Fibroblast of skin of right biceps (primary cell): ENCODE measurements at regions not wholly inside any gene's neighbourhood (a gene's known extent, or its start where the extent isn't known, plus 50 kb on each side); places are given as distances from the start of the nearest gene placed in this dataset.

Experiments used
- DNase-seq: peaks from one replicate; pipeline ENCODE4 v3.0.0-alpha.2; 2013

DNA sequence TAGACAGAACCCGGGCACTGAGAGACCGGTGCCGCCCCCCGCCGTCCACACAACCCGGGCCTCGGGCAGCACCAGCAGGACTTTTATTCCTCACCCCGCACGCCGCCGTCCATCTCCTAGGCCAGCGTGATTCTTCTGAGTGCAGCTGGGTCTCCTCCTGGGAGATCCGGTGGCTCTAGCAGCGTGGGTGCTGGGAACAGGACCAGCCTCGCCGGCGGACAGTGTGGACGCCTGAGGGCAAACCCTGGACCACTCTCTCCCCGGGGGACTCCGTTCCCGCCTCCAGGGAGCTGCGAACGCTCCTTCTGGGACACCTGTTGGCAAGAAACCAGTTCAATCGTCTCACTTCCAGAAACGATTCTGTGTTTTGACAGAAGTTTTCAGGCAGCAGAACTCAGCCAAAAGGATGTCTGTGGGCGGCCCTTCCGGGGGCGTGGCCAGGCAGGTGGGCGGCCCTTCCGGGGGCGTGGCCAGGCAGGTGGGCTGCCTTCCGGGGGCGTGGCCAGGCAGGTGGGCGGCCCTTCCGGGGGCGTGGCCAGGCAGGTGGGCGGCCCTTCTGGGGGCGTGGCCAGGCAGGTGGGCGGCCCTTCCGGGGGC is 130.7 kb downstream of the DLL1 start:
- DNase-seq, result no peak

DNA sequence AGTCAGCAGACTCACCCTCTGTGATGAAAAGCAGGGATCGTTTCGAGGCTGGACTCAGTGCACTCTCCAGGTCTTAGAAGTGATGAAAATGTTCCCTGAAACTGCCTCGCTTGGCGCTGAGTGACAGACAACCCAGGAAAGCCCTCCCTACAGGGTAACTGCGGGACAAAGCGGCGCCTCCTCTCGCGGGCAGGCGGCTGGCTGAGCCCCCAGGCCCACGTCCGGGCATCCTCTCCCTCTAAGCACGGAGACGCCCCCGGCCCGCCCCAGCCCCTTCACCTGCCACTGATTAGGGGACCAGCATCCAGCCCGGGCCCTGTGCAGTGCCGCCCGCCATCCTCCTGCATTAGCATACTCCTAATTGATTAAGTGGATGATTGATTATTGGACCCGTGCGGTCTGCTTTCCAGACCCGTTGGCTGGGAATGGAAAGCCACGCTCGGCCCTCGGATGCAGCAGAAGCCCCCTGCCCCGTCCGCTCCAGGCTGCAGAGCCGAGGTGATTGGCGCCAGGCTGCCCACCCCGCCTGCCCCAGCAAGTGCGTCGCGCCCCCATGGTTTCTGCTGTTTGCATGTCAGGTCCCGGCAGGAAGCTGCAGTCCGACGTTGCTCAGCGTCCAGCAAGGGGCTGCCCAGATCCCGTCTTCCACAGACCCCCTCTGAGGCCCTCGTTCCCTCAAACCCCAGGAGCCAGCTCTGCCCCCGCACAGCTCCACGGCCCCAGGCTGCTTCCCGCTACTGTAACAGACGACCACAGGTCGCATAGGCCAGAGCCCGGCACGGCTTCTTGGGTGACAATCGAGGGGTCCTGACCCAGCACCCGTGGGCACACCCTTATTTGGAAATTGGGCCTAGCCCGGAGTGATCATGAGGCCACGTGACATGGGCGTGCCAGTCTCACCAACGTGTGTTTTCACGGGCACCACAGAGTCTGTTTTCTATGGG is 131.6 kb downstream of the DLL1 start:
- DNase-seq, result no peak

DNA sequence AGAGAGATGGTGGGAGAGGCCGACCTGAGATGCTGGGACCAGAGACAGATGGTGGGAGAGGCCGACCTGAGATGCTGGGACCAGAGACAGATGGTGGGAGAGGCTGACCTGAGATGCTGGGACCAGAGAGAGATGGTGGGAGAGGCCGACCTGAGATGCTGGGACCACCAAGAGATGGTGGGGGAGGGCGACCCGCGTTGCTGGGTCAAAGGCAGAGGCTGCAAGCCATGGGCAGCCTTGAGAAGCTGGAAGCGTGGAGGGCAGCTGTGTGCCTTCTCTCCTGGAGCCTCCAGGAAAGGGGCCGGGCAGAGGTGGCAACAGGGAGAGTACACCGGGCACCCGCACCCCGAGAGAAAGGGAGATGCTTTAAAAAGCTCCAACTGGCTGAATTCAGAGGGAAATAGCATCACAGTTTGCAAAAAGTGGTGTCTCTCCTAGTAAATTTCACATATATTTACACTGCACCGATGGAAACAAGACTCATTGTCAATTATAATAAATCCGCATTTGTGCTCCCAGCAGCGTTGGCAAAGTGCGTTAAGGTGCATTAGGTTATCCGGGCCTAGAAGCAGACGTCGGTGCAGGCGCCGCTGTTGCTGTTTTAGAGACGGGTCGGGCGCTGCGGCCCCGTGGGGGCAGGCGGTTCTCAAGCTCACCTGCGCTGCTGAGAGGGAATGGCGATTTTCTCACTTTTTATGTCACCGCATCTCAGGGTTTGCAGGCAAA is 132.4 kb downstream of the DLL1 start:
- no peak for DNase-seq

GRCh38 chr6:170157567-170158218 is 133.2 kb downstream of the DLL1 start:
- DNase-seq, result no peak

GRCh38 chr6:170156448-170157375 is 134.2 kb downstream of the DLL1 start:
- no peak for DNase-seq

GRCh38 chr6:170155464-170156196 is 135.2 kb downstream of the DLL1 start:
- DNase-seq, result no peak

- DNase-seq, result no peak
Measured at GRCh38 chr6:170153436-170154319, 137.2 kb downstream of the DLL1 start.

GRCh38 chr6:170152989-170153388 is 137.9 kb downstream of the DLL1 start:
- peak; percentile 14 for DNase-seq

- no peak for DNase-seq
Measured at GRCh38 chr6:170152124-170152926, 138.6 kb downstream of the DLL1 start.

GRCh38 chr6:170151804-170152123 is 139.1 kb downstream of the DLL1 start:
- DNase-seq, result no peak

DNA sequence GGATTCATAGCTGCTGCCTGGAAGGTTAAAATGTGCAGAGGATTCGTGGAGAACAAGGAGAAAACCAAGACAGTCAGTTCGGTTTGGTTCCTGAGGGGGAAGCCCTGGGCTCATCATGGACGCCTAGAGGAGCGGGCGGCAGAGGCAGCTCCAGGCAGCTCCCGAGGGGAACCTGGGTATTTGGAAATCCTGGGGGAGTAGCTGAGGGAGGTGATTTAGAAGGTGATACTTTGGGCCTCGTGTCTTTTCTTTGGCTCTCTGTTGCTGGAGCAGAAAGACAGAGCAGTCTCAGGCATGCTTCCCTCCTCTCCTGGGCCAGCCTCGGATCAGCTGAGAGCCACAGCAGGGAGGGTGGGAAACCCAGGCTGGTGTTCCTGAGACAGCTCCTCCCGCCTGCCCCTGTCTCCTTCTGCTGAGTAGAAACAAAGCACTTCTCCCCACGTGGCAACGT is 139.5 kb downstream of the DLL1 start:
- DNase-seq, result no peak

- no peak for DNase-seq
Measured at GRCh38 chr6:170150590-170150945, 140.3 kb downstream of the DLL1 start.

- DNase-seq, result no peak
Measured at GRCh38 chr6:170149681-170150589, 140.9 kb downstream of the DLL1 start.

DNA sequence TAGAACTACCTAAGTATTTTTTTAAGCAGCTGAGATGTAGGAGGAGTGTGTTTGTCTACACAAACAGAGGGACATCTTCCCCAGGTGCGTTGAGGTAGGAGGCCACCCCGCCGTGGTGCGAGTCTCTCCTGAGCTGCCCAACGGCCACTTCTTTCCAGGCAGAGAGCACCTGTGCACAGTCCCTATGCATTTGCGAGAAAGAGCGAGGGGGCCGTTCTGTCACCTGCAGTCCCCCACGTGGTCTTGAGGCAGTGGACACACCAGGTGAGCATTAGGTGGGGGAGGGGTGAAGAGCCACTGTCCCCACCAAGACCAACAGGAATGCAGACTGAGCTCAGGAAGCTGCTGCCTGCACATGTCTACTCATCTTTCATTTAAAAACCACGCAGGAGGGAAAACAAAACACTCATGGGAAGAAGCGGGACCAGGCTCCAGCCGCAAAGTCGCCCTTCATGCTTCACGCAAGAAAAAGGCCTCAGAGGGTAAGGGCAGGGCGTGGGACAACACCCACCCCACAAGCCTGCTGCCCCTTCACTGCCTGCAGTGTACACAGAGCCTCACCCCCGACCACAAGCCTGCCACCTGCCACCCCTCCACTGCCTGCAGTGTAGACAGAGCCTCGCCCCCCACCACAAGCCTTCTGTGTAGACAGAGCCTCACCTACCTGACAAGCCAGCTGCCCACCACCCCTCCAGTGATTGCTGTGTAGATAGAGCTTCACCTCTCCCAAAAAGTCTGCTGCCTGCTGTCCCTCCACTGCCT is 142.0 kb downstream of the DLL1 start:
- DNase-seq, result no peak

DNA sequence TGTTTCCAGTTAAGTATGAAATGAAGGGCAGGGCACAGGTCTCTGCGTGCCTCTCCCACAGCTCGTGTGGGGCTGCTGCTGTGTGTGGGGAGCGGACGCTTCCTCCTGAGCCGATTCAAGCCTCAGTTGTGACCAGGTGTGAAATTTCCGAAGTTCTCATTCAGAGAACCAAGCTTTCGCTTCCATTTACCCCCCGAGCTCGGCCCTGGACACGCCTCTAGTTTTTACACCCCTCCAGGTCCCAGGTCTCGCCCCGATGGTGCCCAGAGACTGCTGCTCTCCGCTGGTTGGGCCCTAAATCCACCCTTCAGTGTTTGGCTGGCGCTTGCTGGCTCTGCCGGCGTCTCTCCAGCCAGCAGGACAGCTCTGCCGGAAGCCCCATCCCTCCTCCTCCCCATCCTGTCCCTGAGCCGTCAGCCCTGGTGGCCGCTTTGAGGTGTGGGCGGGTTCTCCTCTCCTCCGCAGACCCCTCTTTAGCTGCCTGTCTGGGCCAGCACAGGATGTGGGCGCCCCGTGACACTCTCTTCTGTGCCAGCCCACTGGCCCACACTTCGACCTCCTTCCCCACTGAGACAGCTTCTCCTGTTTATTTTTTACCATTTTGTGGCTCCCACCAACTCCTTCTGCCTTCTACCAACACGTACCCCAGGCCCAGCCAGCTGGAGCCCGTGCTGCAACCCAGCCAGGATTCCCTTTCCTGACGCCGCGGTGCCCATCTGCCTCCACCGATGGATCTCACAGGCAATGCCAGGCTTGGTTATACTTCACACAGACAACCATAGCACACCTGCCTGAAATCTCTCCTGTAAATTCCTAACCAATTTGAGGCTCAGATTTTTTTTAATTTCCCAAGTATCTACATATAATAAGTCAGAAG is 142.8 kb downstream of the DLL1 start:
- DNase-seq, result no peak

DNA sequence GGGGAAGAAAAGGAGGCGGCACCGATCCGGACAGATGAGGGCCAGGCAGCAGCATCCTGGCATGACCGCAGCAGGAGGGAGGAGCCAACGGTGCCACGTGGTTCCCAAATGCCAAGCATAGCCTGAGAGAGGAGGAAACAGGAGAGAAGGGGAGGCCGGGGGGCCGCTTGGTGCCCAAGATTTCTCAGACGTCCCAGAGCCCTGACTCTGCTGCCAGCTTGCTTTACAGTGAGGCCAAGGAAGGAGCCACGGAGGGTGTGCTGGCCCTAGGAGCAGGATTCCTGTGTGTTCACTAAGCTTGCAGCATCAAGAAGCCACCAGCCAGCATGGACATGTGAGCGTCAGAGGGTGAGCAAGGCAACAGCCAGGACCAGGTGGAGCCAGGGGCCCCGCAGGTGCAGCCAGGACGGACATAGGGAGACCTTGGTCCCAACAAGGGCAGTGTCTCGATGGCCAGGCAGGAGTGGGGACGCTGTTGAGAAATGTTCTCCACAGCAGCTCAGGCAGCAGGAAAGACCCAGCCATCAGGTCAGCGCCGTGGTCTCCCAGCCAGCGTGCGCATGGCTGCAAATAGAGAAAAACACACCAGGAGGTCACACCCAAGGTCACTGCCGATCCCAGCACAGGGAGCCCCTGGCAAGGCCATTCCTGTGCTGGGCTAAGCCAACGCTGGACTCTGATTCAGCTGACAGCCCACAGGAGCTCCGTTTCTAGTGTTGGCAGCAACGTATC is 143.7 kb downstream of the DLL1 start:
- no peak for DNase-seq
